CD4-positive, alpha-beta memory T cell (primary cell): ENCODE measurements at regions not wholly inside any gene's neighbourhood (a gene's known extent, or its start where the extent isn't known, plus 50 kb on each side); places are given as distances from the start of the nearest gene placed in this dataset.
"Not testable (repeated sequence)": the region's sequence is repeated elsewhere in the genome, so short reads cannot be mapped to it uniquely, and the experiment has no call there.

Experiments used
- CTCF ChIA-PET: fragments of 350-600 bp; sonication (Branson Sonifier 250); formaldehyde crosslinking; loops from one replicate; lab custom pipeline; 2021; ENCODE audit warnings: inconsistent platforms; ENCODE audit not compliant: partially characterized antibody; lab: Charles Lee
- POLR2A ChIA-PET: fragments of 350-600 bp; sonication (Branson Sonifier 250); formaldehyde crosslinking; loops from one replicate; lab custom pipeline; 2021; ENCODE audit not compliant: partially characterized antibody; lab: Charles Lee
- DNase-seq, 5 donors: peaks; one replicate each; pipeline versions ENCODE4 v3.0.0 to v3.0.0-alpha.2; 2020 to 2022; ENCODE audit warnings: mixed read lengths in 1 of 5
- H3K27ac ChIP-seq: one replicate; pipeline ENCODE4 v1.7.0; 2013; ENCODE audit warnings: low read depth, low read length
- H3K27me3 ChIP-seq: 2 replicates; pipeline ENCODE4 v1.7.0; 2013; ENCODE audit warnings: mild to moderate bottlenecking, low read length, moderate library complexity; ENCODE audit not compliant: insufficient read depth
- H3K36me3 ChIP-seq: 2 replicates; pipeline ENCODE4 v1.7.0; 2013; ENCODE audit warnings: mild to moderate bottlenecking, low read length, moderate library complexity; ENCODE audit not compliant: insufficient read depth
- H3K4me1 ChIP-seq: 2 replicates; pipeline ENCODE4 v1.7.0; 2013; ENCODE audit warnings: mild to moderate bottlenecking, low read length, moderate library complexity; ENCODE audit not compliant: insufficient read depth
- H3K4me3 ChIP-seq, 2 donors: one replicate each; pipeline ENCODE4 v1.7.0; 2013; ENCODE audit warnings: low read length in 2 of 2, mild to moderate bottlenecking in 1 of 2
- H3K9me3 ChIP-seq, 2 donors: one replicate each; pipeline ENCODE4 v1.7.0; 2013; ENCODE audit warnings: low read length in 2 of 2, control low read depth in 1 of 2; ENCODE audit not compliant: control insufficient read depth in 1 of 2
- H3K27ac Mint-ChIP-seq, 7 donors: one replicate each; pipeline ENCODE4 v1.8.0; 2020 to 2021; ENCODE audit warnings: mixed read lengths in 7 of 7, mild to moderate bottlenecking in 6 of 7, inconsistent platforms in 3 of 7, moderate library complexity in 3 of 7
- H3K27me3 Mint-ChIP-seq, 2 donors: one replicate each; pipeline ENCODE4 v1.8.0; 2020 to 2021; ENCODE audit warnings: mixed read lengths in 2 of 2
- H3K36me3 Mint-ChIP-seq, 2 donors: one replicate each; pipeline ENCODE4 v1.8.0; 2020 to 2021; ENCODE audit warnings: mixed read lengths in 2 of 2, inconsistent platforms in 1 of 2, mild to moderate bottlenecking in 1 of 2
- H3K4me1 Mint-ChIP-seq, 4 donors: one replicate each; pipeline ENCODE4 v1.8.0; 2020 to 2021; ENCODE audit warnings: mixed read lengths in 4 of 4, mild to moderate bottlenecking in 1 of 4
- H3K4me3 Mint-ChIP-seq, 8 donors: one replicate each; pipeline ENCODE4 v1.8.0; 2020 to 2021; ENCODE audit warnings: mixed read lengths in 8 of 8, mild to moderate bottlenecking in 7 of 8, moderate library complexity in 6 of 8, inconsistent platforms in 3 of 8
- H3K9me3 Mint-ChIP-seq, 8 donors: one replicate each; pipeline ENCODE4 v1.8.0; 2020 to 2021; ENCODE audit warnings: mixed read lengths in 8 of 8, mild to moderate bottlenecking in 5 of 8, inconsistent platforms in 3 of 8, moderate library complexity in 1 of 8
- intact Hi-C: fragments of 100-400 bp; cut with micrococcal nuclease; formaldehyde crosslinking; loops from one replicate; pipeline ENCODE4 v1.15.1; 2023

DNA sequence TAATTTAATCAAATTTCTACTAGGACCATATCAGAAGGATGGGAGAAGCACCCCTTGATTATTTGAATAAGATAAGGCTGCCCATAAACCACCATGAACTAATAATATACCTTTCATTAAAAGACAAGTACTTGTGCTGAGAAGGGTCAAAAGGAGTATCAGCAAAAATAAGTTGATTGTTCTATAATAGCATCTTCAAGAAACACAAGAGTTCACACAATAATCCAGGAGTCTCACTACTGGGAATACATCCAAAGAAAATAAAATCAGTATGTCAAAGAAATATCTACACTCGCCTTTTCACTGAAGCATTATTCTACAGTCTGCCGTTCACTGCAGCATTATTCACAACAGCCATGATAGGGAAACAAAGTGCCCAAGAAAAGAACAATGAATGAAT, 1310.1 kb upstream of the PCDH9 start:
- Histone ChIP-seq H3K9me3 (no peaks in the 10 kb centered on the region), H3K27ac (no peak overlapping the region), H3K4me3 (no peak overlapping the region), H3K4me1 (no peaks in the 10 kb centered on the region), H3K27me3 (no peaks in the 10 kb centered on the region), H3K36me3 (no peaks in the 10 kb centered on the region)
- peaks cover 0 to 12% (median 3%) of the 10 kb centered on the region in 8 donors for H3K9me3 Mint-ChIP-seq
- no peak overlapping the region for H3K4me3 Mint-ChIP-seq
- H3K27me3 Mint-ChIP-seq: no peaks in the 10 kb centered on the region
- H3K36me3 Mint-ChIP-seq: no peaks in the 10 kb centered on the region
- H3K4me1 Mint-ChIP-seq: no peaks in the 10 kb centered on the region
- ChIA-PET POLR2A (no interaction called here), CTCF (no interaction called here)
- intact Hi-C loops: no loop called here
- DNase-seq: no peak
- no peak overlapping the region for H3K27ac Mint-ChIP-seq

DNA sequence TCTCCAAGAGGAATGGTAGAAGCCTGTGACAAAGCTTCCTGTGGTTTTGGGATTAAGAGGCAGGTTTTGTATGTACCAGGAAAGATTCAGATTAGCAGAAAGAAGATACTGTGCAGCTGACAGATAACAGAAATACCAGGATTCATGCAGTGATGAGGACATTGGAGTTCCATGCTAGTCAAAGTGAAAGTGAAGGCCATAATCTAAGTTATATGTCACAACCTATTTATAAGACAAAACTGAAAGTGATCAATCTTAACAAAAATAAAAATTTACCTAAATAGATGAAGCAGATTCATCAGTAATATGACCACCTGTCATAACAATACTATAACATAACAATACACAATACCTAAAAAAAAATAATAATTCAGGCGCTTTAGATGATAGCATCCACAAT, 1305.2 kb upstream of the PCDH9 start:
- Histone ChIP-seq H3K4me1 (no peaks in the 10 kb centered on the region), H3K27ac (no peak overlapping the region), H3K4me3 (no peak overlapping the region), H3K9me3 (no peaks in the 10 kb centered on the region), H3K27me3 (no peaks in the 10 kb centered on the region), H3K36me3 (no peaks in the 10 kb centered on the region)
- Mint-ChIP-seq H3K4me1 (no peaks in the 10 kb centered on the region), H3K27ac (no peak overlapping the region), H3K27me3 (no peaks in the 10 kb centered on the region), H3K9me3 (peaks cover 0 to 8% (median 5%) of the 10 kb centered on the region in 8 donors), H3K4me3 (no peak overlapping the region), H3K36me3 (no peaks in the 10 kb centered on the region)
- POLR2A ChIA-PET: no interaction called here
- intact Hi-C loops: no loop called here
- DNase-seq: no peak
- CTCF ChIA-PET: no interaction called here

DNA sequence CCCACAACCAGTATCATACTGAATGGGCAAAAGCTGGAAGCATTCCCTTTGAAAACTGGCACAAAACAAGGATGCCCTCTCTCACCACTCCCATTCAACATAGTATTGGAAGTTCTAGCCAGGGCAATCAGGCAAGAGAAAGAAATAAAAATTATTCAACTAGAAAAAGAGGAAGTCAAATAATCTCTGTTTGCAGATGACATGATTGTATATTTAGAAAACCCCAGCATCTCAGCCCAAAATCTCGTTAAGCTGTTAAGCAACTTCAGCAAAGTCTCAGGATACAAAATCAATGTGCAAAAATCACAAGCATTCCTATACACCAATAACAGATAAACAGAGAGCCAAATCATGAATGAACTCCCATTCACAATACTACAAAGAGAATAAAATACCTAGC, 1297.0 kb upstream of the PCDH9 start:
- H3K4me1 Mint-ChIP-seq, H3K27me3 ChIP-seq, H3K27ac ChIP-seq, POLR2A ChIA-PET, H3K27ac Mint-ChIP-seq, H3K27me3 Mint-ChIP-seq, intact Hi-C loops, H3K36me3 ChIP-seq, CTCF ChIA-PET, H3K36me3 Mint-ChIP-seq, H3K4me1 ChIP-seq, H3K4me3 ChIP-seq, DNase-seq, H3K4me3 Mint-ChIP-seq, H3K9me3 ChIP-seq: not testable (repeated sequence)
- H3K9me3 Mint-ChIP-seq: peaks cover 2 to 49% (median 26%) of the 10 kb centered on the region in 8 donors

DNA sequence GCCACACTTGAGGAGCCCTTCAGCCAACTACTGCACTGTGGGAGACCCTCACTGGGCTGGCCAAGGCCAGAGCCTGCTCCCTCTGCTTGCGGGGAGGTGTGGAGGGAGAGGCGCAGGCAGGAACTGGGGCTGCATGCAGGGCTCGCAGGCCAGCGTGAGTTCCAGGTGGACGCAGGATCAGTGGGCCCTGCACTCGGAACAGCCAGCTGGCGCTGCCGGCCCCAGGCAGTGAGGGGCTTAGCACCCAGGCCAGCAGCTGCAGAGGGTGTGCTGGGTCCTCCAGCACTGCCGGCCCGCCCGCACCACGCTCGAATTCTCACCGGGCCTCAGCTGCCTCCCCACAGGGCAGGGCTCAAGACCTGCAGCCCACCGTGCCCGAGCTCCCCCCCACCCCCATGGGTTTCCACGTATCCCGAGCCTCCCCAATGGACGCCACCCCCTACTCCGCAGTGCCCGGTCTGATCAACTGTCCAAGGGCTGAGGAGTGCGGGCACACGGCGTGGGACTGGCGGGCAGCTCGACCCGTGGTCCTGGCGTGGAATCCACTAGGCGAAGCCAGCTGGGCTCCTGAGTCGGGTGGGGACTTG, 1293.8 kb upstream of the PCDH9 start:
- Mint-ChIP-seq H3K4me1 (no peaks in the 10 kb centered on the region), H3K27me3 (no peaks in the 10 kb centered on the region), H3K9me3 (peaks cover 4 to 51% (median 25%) of the 10 kb centered on the region in 8 donors), H3K36me3 (peaks cover 3% of the 10 kb centered on the region in 2 donors), H3K27ac (no peak overlapping the region), H3K4me3 (no peak overlapping the region)
- H3K36me3 ChIP-seq: no peaks in the 10 kb centered on the region
- no peaks in the 10 kb centered on the region for H3K9me3 ChIP-seq
- H3K27ac ChIP-seq: no peak overlapping the region
- CTCF ChIA-PET: no interaction called here
- H3K27me3 ChIP-seq: no peaks in the 10 kb centered on the region
- DNase-seq: no peak
- POLR2A ChIA-PET: no interaction called here
- H3K4me3 ChIP-seq: no peak overlapping the region
- H3K4me1 ChIP-seq: no peaks in the 10 kb centered on the region
- intact Hi-C loops: no loop called here

DNA sequence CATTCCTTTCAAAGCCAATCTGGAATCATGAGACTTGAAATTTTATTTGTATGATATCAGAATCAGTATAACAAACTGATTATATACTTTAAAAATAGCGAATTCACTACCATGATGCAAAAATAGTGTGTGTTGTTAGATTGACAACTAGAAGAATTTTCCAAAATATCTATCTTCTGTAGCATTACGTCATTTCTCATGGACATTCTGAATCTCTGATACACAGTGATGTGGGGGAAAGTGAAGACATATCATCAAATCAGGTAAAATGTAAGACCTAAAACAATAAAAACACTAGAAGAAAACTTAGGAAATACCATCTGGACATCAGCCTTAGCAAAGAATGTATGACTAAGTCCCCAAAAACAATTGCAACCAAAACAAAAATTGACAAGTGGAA, 1292.0 kb upstream of the PCDH9 start:
- Histone ChIP-seq H3K4me1 (no peaks in the 10 kb centered on the region), H3K27me3 (no peaks in the 10 kb centered on the region), H3K4me3 (no peak overlapping the region), H3K27ac (no peak overlapping the region), H3K9me3 (no peaks in the 10 kb centered on the region), H3K36me3 (no peaks in the 10 kb centered on the region)
- POLR2A ChIA-PET: no interaction called here
- CTCF ChIA-PET: no interaction called here
- Mint-ChIP-seq H3K4me1 (no peaks in the 10 kb centered on the region), H3K9me3 (peaks cover 4 to 41% (median 18%) of the 10 kb centered on the region in 8 donors), H3K4me3 (no peak overlapping the region), H3K27ac (no peak overlapping the region), H3K27me3 (no peaks in the 10 kb centered on the region), H3K36me3 (peaks cover 3% of the 10 kb centered on the region in 2 donors)
- DNase-seq: no peak
- intact Hi-C loops: no loop called here

DNA sequence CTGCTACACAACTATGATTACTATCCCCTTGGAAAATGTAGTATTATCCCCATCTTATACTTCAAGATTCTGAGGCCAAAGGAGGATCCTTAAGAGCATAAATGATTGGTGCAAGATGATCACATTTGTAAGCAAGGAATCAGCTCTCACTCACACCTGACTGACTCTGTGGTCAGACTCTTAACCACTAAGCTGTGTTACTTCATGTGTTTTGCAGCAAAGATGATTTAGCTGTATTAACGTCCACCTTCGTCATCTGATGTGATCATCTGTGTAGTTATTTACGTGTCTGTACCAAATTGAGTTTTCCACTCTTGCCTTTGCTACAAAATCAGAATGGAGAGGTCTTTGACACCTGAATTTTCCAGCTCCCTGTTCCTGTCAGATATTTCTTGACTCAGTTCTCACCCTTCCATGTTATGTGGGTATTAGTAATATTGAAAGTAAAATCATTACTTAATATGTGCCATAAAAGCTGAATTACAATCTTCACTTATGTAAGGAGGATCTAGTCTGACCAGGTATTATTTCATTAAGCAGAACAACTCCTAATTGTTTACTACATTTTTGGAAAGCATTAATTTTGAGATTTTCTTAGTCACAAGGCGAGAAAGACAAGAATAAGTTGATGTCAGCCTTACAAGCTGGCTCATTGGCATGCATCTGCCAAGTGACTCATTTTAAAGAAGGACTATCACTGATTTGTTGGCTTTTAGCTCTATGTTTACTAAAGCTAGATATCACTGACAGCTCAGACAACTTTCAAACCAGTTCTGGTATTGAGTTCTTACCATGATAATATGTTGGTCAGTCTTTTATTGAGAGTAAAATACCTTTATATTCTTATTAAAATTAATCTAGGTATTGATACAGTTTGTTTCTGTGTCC, 1279.8 kb upstream of the PCDH9 start:
- intact Hi-C loops: no loop called here
- Mint-ChIP-seq H3K9me3 (peaks cover 0 to 14% (median 6%) of the 10 kb centered on the region in 8 donors), H3K4me1 (no peaks in the 10 kb centered on the region), H3K27me3 (no peaks in the 10 kb centered on the region), H3K36me3 (no peaks in the 10 kb centered on the region), H3K27ac (no peak overlapping the region), H3K4me3 (no peak overlapping the region)
- Histone ChIP-seq H3K27me3 (no peaks in the 10 kb centered on the region), H3K4me3 (no peak overlapping the region), H3K27ac (no peak overlapping the region), H3K4me1 (no peaks in the 10 kb centered on the region), H3K36me3 (no peaks in the 10 kb centered on the region), H3K9me3 (no peaks in the 10 kb centered on the region)
- ChIA-PET POLR2A (no interaction called here), CTCF (no interaction called here)
- no peak for DNase-seq

DNA sequence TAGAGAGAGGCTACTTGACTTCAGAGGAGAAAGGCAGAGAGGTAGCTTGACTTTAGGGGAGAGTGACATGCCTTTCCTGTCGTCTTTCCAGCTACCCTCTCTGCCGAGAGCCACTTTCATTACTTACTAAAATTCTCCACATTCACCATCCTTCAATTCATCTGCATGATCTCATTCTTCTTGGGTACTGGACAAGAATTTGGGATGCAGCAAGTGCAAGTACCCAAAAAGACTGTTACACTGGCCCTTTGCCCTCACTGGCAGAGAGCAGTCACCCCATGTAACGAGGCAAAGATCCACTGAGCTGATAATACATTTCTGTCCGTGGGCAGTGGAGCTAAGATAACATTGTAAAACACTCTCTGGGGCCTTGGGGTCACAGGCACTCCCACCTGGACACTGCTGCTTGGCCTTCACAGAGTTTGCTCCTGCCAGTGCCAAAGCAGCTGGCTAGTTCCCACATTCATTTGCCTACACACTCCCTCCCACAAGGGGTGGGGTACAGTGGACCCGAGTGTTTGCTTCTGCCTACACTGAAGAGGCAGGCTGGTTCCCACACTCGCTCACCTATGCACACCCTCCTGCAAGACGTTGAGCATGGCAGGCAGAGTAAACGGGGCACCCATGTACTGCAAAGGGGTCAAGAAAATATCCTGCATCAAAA, 1276.9 kb upstream of the PCDH9 start:
- Mint-ChIP-seq H3K36me3 (no peaks in the 10 kb centered on the region), H3K27ac (no peak overlapping the region), H3K27me3 (no peaks in the 10 kb centered on the region), H3K4me1 (no peaks in the 10 kb centered on the region), H3K4me3 (no peak overlapping the region), H3K9me3 (peaks cover 0 to 10% (median 3%) of the 10 kb centered on the region in 8 donors)
- Histone ChIP-seq H3K27ac (no peak overlapping the region), H3K27me3 (no peaks in the 10 kb centered on the region), H3K9me3 (no peaks in the 10 kb centered on the region), H3K36me3 (no peaks in the 10 kb centered on the region), H3K4me3 (no peak overlapping the region), H3K4me1 (no peaks in the 10 kb centered on the region)
- ChIA-PET POLR2A (no interaction called here), CTCF (no interaction called here)
- intact Hi-C loops: no loop called here
- no peak for DNase-seq
